ENCODE measurements at regions not wholly inside any gene's neighbourhood (a gene's known extent, or its start where the extent isn't known, plus 50 kb on each side); places are given as distances from the start of the nearest gene placed in this dataset.

GRCh38 chr6:164424489-164424888 is 884.9 kb downstream of the C6orf118 start:
- no peak for DNase-seq

GRCh38 chr6:164419099-164419498 is 890.3 kb downstream of the C6orf118 start:
- no peak for DNase-seq

- DNase-seq = no peak
These were observed 891.2 kb downstream of the C6orf118 start for GRCh38 chr6:164418262-164418588.

DNA sequence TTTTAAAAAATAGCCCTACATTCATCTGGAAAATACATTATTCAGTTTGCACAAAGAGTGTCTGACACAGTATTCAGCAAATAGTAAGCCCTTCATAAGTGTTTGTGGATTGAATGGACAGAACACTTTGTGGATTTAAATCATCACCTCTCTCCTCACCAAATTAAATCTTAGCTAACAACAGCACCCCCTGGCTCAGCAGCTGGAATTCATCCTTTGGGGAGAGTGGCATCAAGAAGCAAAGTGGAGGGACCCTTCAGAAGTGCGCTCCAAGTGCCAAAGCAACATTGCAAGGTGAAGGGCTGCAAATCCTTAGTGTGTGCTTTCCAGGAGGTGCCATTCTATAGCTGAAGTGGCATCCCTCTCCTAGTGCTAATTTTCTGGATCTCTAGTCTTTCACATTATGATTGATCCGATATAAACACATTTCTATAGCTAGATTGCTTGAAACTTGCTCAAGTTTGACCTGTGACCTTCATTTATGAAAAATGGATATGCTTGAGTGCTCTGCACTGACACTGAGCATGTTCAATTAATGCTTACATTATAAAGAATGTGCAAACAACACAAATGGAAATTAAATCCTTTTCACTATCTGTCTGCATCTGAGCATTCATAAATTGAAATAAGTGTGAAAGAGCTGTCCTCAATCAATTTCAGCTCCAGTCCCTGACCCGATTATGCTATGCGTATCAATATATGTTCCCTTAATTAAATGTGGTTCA is 891.7 kb downstream of the C6orf118 start:
- no peak for DNase-seq

GRCh38 chr6:164415832-164416563 is 893.4 kb downstream of the C6orf118 start:
- DNase-seq = no peak

DNA sequence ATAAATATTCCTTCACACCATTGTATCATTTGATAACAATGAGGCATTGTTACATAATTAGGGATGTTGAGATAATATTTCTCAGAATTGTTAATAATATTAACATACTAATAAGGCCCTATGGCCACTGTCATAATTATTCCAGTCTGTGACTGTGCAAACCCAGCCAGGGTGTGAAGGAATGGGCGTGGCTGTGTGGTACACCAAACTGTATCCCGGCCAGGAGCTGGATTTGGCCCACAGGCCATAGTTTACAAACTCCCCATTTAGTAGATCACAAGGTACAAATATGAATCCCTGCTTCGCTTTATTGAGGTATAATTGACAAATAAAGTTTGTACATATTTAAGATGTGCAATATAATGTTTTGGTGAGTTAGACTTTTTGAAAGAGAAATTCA is 894.7 kb downstream of the C6orf118 start:
- DNase-seq = no peak

DNA sequence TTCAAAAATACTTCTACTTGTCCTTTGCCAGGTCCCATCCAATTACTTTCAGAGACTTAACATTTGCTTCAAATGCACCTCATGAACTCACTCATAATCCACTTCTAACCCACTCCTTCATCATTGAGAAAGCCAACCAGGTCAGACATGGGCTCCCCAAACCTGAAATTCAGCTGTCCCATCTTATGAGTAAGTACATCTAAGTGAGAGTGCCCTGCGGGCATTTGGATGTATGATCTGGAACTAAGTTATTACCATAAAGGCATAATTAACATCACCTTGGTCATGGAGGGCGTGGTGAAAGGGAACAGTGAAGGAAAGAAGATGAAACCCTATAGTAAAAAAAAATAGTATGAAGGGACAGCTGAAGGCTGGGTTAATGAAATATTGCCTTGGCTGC is 896.8 kb downstream of the C6orf118 start:
- DNase-seq = no peak

DNA sequence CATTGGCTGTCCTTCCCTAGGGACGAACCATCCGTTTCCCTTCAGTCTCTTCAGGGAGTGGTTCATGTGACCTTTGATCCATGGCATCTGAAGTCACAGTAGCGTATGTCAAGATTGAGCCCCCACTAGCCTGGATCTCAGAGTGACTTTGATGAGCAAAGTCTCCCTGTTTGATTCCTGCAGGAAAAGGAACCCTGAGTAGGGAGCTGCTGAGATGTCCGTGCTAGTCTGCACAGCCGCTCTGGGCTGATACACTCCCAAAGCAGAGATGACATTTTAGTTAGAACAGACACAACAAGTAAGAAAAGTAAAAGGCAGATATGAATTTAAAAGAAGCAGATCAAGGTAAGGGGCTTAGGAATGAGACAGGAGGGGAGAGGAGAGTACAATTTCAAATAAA is 899.4 kb downstream of the C6orf118 start:
- no peak for DNase-seq

- no peak for DNase-seq
These were observed 899.9 kb downstream of the C6orf118 start for GRCh38 chr6:164409309-164410009.

DNA sequence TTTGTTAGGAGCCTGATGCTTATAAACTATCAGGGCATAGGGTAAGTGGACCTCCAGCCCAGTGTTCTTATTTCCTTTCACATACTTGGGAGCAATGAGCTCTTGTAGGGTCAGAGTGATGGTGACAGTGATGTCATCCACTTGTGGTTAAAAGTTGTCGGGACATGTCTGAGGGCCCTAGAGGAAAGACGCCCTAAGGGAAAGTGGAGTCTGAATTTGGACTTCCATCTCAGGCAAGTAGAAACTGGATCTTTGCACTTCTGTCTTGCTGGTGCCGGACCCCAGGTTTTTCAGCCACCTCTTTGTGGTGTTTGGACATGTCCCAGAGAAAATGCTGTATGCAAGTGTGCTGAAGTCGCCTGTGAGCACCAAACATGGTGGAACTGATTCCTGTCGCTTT is 900.5 kb downstream of the C6orf118 start:
- DNase-seq = no peak

- no peak for DNase-seq
These were observed 904.5 kb downstream of the C6orf118 start for GRCh38 chr6:164404812-164405488.

DNA sequence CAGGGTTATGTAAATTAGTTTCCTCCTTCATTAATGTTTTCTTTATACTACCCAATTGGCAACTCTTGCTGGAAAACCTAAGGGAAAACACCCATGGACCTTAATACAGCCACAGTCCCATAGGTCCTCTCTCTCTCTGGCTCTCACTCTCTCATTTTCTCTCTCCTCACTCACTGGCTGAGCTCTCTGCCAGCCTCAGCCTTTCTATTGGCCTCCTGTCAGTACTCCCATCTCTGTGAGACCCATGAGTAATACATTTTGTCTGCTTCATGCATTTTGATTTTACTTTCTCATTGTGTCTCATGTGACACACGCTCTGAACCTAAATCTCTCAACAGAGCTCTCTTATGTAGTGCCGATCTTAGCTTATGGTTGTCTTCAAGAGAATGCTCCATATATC is 907.5 kb downstream of the C6orf118 start:
- DNase-seq = no peak

DNA sequence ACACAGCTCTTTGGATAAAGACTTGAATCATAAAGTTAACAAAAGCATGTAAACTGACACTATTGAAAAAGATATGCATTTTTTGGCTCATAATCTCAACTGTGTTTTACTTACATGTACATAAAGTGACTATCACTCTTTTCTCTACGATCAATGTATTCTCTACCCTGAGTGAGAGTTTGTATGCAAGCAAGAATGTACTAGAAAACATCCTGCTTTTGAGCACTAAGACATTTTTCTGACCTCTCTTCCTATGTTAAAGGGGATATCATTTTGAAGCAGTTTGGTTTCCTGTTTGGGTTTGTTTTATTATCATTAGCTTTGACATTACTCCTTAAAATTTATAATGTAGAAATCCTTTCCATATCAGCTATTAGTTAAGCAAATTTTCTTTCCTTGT is 910.8 kb downstream of the C6orf118 start:
- no peak for DNase-seq

DNA sequence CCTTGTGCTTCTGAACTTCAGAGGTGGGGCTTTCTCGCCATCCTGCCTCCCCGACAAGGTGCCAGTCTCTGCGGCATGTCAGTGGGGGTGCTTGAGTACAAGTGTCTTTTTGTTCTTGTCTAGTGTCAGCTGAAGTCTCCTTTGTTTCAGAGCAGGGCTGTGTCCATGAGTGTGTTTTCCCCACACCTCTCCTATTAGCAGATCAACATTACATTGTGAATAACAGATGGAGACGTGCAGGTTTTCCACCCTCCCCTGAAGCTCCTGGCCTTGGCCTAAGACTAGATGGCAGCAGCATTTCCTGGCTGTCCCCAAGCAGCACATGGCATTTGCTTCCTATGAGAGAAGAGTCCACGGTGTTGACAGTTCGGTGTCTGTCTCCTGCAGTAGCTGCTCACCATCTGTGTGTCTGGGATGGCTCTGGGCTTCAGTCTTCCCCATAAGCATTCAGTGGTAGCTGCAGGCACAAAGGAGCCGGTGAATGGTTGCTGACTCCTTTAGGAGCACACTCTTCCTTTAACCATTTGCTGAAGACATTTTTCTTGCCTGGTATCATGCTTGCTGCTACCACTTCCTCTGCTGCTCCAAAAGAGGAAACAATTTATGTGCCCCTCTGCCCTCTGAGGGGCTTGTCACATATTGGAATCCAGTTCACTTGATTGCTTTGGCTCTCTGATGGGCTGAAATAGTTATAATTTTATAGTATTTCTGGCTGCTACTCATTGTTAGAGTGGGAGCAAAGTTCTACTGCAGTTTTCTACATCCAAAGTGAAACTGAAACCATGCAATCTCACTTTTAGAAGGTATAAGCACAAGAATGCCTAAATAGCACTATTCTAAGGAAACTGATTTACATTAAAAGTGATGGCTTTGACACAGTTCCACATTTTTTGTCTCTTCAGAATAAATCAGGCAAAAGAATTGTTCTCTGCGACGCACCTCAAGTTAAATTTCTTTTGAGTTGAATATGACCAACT is 913.0 kb downstream of the C6orf118 start:
- DNase-seq = no peak

DNA sequence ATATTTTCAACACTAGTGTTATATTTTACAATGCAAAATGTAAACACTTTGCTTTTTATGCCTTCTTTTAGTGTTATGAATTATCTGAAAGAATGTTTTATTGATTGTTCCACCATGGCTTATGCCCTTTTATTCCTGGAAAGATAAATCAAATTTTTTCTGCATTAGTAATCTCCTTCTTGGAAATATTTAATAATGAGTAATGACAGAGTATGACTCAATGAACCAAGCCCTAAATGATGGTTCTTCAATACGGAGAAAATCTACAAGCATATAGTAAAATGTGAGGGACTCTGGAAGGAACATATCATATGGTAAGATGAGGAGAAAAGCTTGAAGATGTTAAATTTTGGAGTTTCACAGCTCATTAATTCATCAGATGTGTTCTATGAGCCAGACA is 929.6 kb downstream of the C6orf118 start:
- no peak for DNase-seq

GRCh38 chr6:164378330-164378729 is 931.1 kb downstream of the C6orf118 start:
- DNase-seq = no peak

GRCh38 chr6:164377348-164377918 is 932.0 kb downstream of the C6orf118 start:
- no peak for DNase-seq

DNA sequence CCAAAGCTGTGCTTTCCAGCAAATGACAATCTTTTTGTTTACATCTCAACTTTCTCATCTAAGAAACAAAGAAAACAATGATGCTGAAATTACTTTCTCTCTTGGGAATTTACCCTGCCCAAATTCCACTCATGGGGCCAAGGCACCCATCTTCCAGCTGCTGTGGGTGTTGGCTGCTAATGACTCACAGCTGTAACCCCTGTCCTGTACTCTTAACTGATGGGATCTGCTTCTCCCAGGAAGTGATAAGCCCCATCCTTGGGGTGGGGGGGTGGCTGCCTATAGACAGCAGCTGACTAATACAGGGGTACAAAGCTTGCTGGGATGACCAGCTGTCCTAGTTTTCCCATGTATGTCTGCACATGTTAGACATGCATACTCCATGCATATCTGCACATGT is 938.6 kb downstream of the C6orf118 start:
- DNase-seq = no peak

DNA sequence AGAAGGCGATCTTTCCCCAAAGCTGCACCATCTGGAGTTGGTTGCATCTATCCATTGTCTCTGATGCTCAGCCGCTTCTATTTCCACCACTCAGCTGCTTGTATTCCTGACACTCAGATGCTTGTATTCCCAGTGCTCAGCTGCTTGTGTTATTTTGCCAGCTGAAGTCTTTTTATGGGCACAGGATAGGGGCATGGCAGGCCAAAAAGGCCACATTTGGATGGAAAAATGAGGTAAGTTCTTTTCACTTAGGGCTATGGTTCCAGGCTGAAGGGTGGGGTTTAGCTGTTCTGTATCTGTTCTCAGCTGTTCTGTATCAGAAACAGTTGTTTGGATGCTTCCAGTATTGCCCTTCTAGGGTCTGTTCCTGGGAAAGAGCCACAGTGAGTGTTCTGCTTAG is 944.9 kb downstream of the QKI start:
- no peak for DNase-seq

- DNase-seq = no peak
These were observed 944.5 kb downstream of the QKI start for GRCh38 chr6:164359036-164359435.

DNA sequence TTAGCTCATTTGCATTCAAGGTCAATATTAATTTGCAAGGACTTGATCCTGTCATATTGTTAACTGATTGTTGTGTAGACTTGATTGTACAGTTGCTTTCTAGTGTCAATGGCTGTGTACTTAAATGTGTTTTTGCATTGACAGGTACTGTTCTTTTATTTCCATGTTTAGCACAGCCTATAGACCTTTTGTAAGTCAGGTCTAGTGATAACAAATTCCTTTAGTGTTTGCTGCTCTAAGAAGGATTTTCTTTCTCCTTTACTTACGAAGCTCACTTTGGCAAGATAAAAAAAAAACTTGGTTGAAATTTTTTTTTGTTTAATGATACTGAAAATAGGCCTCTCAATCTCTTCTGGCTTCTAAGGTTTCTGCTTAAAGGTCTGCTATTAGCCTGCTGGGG is 942.3 kb downstream of the QKI start:
- DNase-seq = no peak

- no peak for DNase-seq
These were observed 932.9 kb downstream of the QKI start for GRCh38 chr6:164347455-164347854.
